Mucosa of descending colon (tissue), 3 donors: ENCODE measurements at regions not wholly inside any gene's neighbourhood (a gene's known extent, or its start where the extent isn't known, plus 50 kb on each side); places are given as distances from the start of the nearest gene placed in this dataset.
A peak's percentile ranks its signal among the peaks of the same experiment; 100 is the strongest.

Experiments used
- ATAC-seq: fragments of 200-7000 bp; cut with Tn5 transposase; one replicate; pipeline ENCODE4 v1.9.1; 2020; ENCODE audit warnings: mild to moderate bottlenecking, moderate library complexity
- DNase-seq, 3 donors: peaks; one replicate each; pipeline ENCODE4 v3.0.0-alpha.2; 2020
- H3K36me3 ChIP-seq: fragments of 200-600 bp; one replicate; pipeline ENCODE4 v1.8.0; 2021; ENCODE audit warnings: low read depth, mild to moderate bottlenecking
- H3K4me1 ChIP-seq: fragments of 200-600 bp; one replicate; pipeline ENCODE4 v1.8.0; 2021; ENCODE audit warnings: low read depth, mild to moderate bottlenecking
- H3K4me3 ChIP-seq: fragments of 200-600 bp; one replicate; pipeline ENCODE4 v1.8.0; 2021; ENCODE audit warnings: mild to moderate bottlenecking
- H3K9me3 ChIP-seq: fragments of 200-600 bp; one replicate; pipeline ENCODE4 v1.8.0; 2021; ENCODE audit warnings: mild to moderate bottlenecking
- intact Hi-C, 2 donors: fragments of 100-400 bp; cut with DNase I in 1 of 2; cut with micrococcal nuclease in 1 of 2; formaldehyde crosslinking; loops; one replicate each; pipeline versions ENCODE4 v1.11.0 to v1.11.1; 2022; cut with DNase I, micrococcal nuclease
- TF ChIP-seq, protein P1 (sequence below): fragments of 200-600 bp; IDR thresholded peaks from one replicate; pipeline ENCODE4 v1.8.0; 2022; ENCODE audit warnings: antibody characterized with exemption, mild to moderate bottlenecking
- donor health status: DM: no; HTN: no; CAD: no; lungs with moderate emphysema.
- donor health status: DM: no; HTN: no; CAD: no.
- donor health status: DM: no; HTN: yes; CAD: no.

DNA sequence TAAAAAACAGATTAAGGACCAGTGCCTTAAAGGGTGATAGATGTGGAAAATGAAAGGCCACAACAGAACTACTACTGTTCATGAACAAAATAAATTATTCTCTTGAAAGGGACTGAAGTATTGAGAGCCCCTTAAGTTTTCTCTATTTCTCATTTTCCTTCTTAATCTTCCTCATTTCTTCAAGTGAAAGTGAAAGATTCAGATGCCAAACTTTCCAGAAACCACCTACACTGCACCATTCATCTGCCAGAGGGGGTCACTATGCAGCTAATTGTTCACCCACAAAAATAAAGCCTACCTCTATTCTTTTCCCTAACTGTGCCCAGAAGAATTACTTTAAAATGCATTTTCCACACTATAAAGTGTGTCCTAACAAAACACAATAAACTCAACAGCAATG lies 140.1 kb downstream of the NR4A2 start:
- DNase-seq (no peak), ATAC-seq (no peak)
- no peaks in the 10 kb centered on the region for H3K9me3 ChIP-seq
- intact Hi-C loops, result no loop called here
- TF ChIP-seq, protein P1, sequence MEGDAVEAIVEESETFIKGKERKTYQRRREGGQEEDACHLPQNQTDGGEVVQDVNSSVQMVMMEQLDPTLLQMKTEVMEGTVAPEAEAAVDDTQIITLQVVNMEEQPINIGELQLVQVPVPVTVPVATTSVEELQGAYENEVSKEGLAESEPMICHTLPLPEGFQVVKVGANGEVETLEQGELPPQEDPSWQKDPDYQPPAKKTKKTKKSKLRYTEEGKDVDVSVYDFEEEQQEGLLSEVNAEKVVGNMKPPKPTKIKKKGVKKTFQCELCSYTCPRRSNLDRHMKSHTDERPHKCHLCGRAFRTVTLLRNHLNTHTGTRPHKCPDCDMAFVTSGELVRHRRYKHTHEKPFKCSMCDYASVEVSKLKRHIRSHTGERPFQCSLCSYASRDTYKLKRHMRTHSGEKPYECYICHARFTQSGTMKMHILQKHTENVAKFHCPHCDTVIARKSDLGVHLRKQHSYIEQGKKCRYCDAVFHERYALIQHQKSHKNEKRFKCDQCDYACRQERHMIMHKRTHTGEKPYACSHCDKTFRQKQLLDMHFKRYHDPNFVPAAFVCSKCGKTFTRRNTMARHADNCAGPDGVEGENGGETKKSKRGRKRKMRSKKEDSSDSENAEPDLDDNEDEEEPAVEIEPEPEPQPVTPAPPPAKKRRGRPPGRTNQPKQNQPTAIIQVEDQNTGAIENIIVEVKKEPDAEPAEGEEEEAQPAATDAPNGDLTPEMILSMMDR, result no peak
- peaks cover 14% of the 10 kb centered on the region for H3K4me1 ChIP-seq
- no peaks in the 10 kb centered on the region for H3K36me3 ChIP-seq
- H3K4me3 ChIP-seq, result no peak overlapping the region

DNA sequence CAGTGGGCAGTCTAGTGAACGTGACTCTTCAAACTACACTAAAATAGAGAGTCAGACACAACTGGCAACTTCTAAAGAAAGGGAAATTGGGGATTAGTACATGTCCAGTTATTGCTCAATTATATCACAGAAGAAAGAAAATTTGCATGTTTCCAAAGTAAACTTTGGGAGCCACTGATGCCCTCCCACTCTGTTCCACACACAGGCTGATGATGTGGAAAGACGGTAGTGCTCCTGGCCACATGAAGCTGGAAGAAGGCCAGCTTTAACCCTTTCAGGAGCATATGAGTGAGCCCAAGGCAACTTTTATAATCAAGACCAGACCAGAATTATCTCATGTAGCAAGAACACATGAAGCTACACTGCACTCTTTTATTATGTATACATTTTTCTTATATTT lies 141.0 kb downstream of the NR4A2 start:
- Histone ChIP-seq H3K4me1 (peaks cover 14% of the 10 kb centered on the region), H3K36me3 (no peaks in the 10 kb centered on the region), H3K9me3 (no peaks in the 10 kb centered on the region), H3K4me3 (no peak overlapping the region)
- no peak for ATAC-seq
- DNase-seq, result no peak
- intact Hi-C loops, result no loop called here
- TF ChIP-seq, protein P1, result no peak

DNA sequence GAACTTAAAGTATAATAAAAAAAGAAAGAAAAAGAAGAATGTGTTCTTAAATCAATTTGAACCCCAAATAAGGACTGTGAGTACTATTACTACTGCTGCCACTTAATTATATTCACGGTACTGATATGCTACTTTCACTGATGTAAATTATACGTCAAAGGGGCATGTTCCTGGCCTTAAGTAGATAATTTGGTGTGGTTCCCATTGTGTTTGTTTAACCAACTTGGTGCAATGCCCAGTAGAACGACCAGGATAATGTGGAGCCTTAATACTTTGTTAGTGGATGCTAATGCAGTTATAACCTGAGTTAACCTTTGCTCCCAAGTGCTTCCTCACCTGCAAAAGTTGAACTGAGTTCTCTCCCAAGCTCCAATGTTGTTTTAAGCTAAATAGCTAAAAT lies 142.0 kb downstream of the NR4A2 start:
- TF ChIP-seq, protein P1, result no peak
- ATAC-seq (peak; percentile 86), DNase-seq (peak in 1 of 3 donors; percentile 57)
- Histone ChIP-seq H3K4me3 (no peak overlapping the region), H3K4me1 (peaks cover 14% of the 10 kb centered on the region), H3K36me3 (no peaks in the 10 kb centered on the region), H3K9me3 (no peaks in the 10 kb centered on the region)
- intact Hi-C loops, result no loop called here

DNA sequence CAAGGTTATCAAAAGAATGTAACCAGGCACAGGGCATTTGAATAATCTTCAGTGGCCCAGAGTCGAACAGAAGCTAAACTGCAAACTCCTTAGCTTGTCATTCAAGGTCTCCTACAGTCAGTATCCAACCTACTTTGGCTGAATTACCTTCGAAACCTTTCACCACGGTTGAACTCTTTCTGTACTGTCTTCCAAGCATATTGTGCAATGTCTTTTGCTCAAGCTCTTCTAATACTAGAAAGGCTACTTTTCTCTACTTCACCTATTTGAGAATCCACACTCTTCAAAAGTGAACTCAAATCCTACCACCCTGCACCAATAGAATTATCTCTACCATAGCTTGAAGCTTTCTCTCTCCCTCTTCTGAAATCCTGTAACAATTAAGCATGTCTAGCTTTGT lies 142.9 kb downstream of the NR4A2 start:
- Histone ChIP-seq H3K4me3 (no peak overlapping the region), H3K4me1 (peaks cover 14% of the 10 kb centered on the region), H3K36me3 (no peaks in the 10 kb centered on the region), H3K9me3 (no peaks in the 10 kb centered on the region)
- intact Hi-C loops, result loop anchor here in 1 of 2 donors (10.0 kb wide), 1 partner anchor 145 kb away; the partner anchor contains the start of gene NR4A2
- ATAC-seq, result peak; percentile 33
- no peak for DNase-seq
- TF ChIP-seq, protein P1, result no peak

DNA sequence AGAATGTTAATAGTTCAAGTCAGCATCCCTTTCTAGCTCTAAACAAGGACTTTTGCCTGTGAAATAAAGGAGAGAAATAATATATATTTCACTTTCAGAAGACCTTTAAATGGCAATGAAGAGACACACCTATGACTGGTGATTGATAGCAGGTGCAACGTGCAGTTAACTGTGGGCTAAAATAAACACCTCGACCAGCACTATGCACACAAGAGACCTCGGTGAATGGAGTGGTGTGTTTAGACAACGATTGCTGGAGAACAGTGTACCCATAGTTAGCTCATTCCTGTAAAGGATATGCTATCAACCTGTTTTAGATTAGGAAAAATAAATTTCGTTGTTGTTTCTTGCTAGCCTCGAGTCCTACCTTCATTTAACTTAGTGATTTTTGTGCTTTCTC lies 143.4 kb downstream of the NR4A2 start:
- peak; percentile 94 for ATAC-seq
- TF ChIP-seq, protein P1, result no peak
- peak in 1 of 3 donors; percentile 54 for DNase-seq
- Histone ChIP-seq H3K4me1 (peaks cover 14% of the 10 kb centered on the region), H3K36me3 (no peaks in the 10 kb centered on the region), H3K9me3 (no peaks in the 10 kb centered on the region), H3K4me3 (no peak overlapping the region)
- intact Hi-C loops, result loop anchor here in 1 of 2 donors (10.0 kb wide), 1 partner anchor 146 kb away; the partner anchor contains the start of gene NR4A2

DNA sequence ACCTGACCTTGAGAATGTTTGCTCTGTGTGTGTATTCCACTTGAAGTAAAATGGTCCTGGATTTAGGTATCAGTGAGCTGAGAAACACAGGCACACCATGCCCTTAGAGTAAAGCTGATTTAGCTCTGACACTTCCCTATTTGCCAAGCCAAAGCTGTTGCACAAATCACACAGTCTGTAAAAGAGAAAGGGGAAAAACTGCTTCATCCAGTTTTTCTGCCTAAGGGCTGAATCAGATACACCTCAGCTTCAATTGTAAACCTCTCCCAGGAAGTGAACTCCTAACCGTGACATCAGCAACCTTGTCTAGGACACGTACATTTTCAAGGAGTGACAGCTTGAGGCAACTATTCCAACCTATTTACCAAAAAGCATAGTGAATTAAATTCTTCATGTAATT lies 150.4 kb downstream of the NR4A2 start:
- ATAC-seq, result peak; percentile 97
- peak in 1 of 3 donors; percentile 71 for DNase-seq
- peaks cover 6% of the 10 kb centered on the region for H3K4me1 ChIP-seq
- TF ChIP-seq, protein P1, result no peak
- H3K4me3 ChIP-seq, result peak overlapping the region; percentile 4
- no peaks in the 10 kb centered on the region for H3K9me3 ChIP-seq
- intact Hi-C loops, result loop anchor here in 1 of 2 donors (10.0 kb wide), 1 partner anchor 153 kb away; the partner anchor contains the start of gene NR4A2
- H3K36me3 ChIP-seq, result no peaks in the 10 kb centered on the region
